Smooth muscle cell (in vitro differentiated cells): ENCODE measurements at regions not wholly inside any gene's neighbourhood (a gene's known extent, or its start where the extent isn't known, plus 50 kb on each side); places are given as distances from the start of the nearest gene placed in this dataset.
"Not testable (repeated sequence)": the region's sequence is repeated elsewhere in the genome, so short reads cannot be mapped to it uniquely, and the experiment has no call there.

Source experiments
- DNase-seq: peaks from one replicate; lab custom pipeline; 2025; ENCODE audit not compliant: unreplicated experiment; lab: John Stamatoyannopoulos, UW
- H2AFZ ChIP-seq: fragments of 200-600 bp; sonication (generic); 2 replicates; pipeline ENCODE4 v1.6.0; 2016; ENCODE audit warnings: antibody characterized with exemption, low read depth, mild to moderate bottlenecking
- H3F3A ChIP-seq: fragments of 200-600 bp; sonication (generic); 2 replicates; pipeline ENCODE4 v1.6.0; 2017; ENCODE audit warnings: antibody characterized with exemption, low read depth
- H3K27ac ChIP-seq: fragments of 200-600 bp; sonication (generic); 2 replicates; pipeline ENCODE4 v1.5.1; 2016; ENCODE audit warnings: low read depth, mild to moderate bottlenecking
- H3K27me3 ChIP-seq: fragments of 200-600 bp; sonication (generic); 2 replicates; pipeline ENCODE4 v1.6.1; 2016; ENCODE audit warnings: low read depth, mild to moderate bottlenecking
- H3K36me3 ChIP-seq: fragments of 200-600 bp; sonication (generic); 2 replicates; pipeline ENCODE4 v1.5.1; 2016; ENCODE audit warnings: low read depth
- H3K4me1 ChIP-seq: fragments of 200-600 bp; sonication (generic); 2 replicates; pipeline ENCODE4 v1.5.1; 2016; ENCODE audit warnings: low read depth
- H3K4me2 ChIP-seq: fragments of 200-600 bp; sonication (generic); 2 replicates; pipeline ENCODE4 v1.6.0; 2016; ENCODE audit warnings: mild to moderate bottlenecking
- H3K4me3 ChIP-seq: fragments of 200-600 bp; sonication (generic); 2 replicates; pipeline ENCODE4 v1.5.1; 2016; ENCODE audit warnings: mild to moderate bottlenecking
- H3K79me2 ChIP-seq: fragments of 200-600 bp; sonication (generic); 2 replicates; pipeline ENCODE4 v1.6.0; 2016; ENCODE audit warnings: low read depth, mild to moderate bottlenecking
- H3K9ac ChIP-seq: fragments of 200-600 bp; sonication (generic); 2 replicates; pipeline ENCODE4 v1.6.0; 2016; ENCODE audit warnings: low read depth
- H3K9me3 ChIP-seq: fragments of 200-600 bp; sonication (generic); replicated peaks from 2 replicates; pipeline ENCODE4 v1.5.1; 2016; ENCODE audit warnings: low read depth
- H4K20me1 ChIP-seq: fragments of 200-600 bp; sonication (generic); 2 replicates; pipeline ENCODE4 v1.6.0; 2016; ENCODE audit warnings: low read depth
- CTCF ChIP-seq: fragments of 200-600 bp; sonication (generic); IDR thresholded peaks from 2 replicates; pipeline ENCODE4 v1.5.1; 2017; ENCODE audit warnings: borderline replicate concordance, mild to moderate bottlenecking, antibody characterized with exemption; ENCODE audit not compliant: insufficient read depth, poor library complexity, severe bottlenecking
- WGBS: methylation state at CpG from one replicate; pipeline ENCODE4 v1.1.7; 2016; ENCODE audit warnings: low lambda C conversion rate; 5-methylcytosine and 5-hydroxymethylcytosine counted together

- H2AFZ ChIP-seq, H3K9ac ChIP-seq, H3K4me3 ChIP-seq, H4K20me1 ChIP-seq, H3F3A ChIP-seq, H3K79me2 ChIP-seq, H3K36me3 ChIP-seq, H3K4me2 ChIP-seq, H3K4me1 ChIP-seq, H3K27ac ChIP-seq, H3K27me3 ChIP-seq, DNase-seq, H3K9me3 ChIP-seq: not testable (repeated sequence)
- WGBS = 73% methylated on average over 4 of the region's 4 CpGs
These were observed 52.7 kb upstream of the FOXO6 start for GRCh38 chr1:41308520-41308919.

GRCh38 chr1:41305576-41306363, 55.5 kb upstream of the FOXO6 start:
- Histone ChIP-seq H3K4me3 (no peak overlapping the region), H2AFZ (no peak overlapping the region), H3K4me1 (no peaks in the 10 kb centered on the region), H3K9me3 (peaks cover 3% of the 10 kb centered on the region), H3K9ac (no peak overlapping the region), H3K4me2 (no peak overlapping the region), H3K27me3 (no peaks in the 10 kb centered on the region), H3F3A (no peaks in the 10 kb centered on the region), H3K79me2 (no peaks in the 10 kb centered on the region), H4K20me1 (no peaks in the 10 kb centered on the region), H3K27ac (no peak overlapping the region), H3K36me3 (no peaks in the 10 kb centered on the region)
- WGBS = 68% methylated on average over 6 of the region's 6 CpGs
- DNase-seq = no peak
- TF ChIP-seq CTCF = no peak

GRCh38 chr1:41296506-41296905, 54.4 kb upstream of the SCMH1 start:
- Histone ChIP-seq H3K36me3 (no peaks in the 10 kb centered on the region), H3K9ac (no peak overlapping the region)
- TF ChIP-seq CTCF = no peak

GRCh38 chr1:41294216-41294615, 52.1 kb upstream of the SCMH1 start:
- Histone ChIP-seq H3K27me3 (peaks cover 47% of the 10 kb centered on the region), H3K27ac (no peak overlapping the region), H3F3A (no peaks in the 10 kb centered on the region), H3K9me3 (no peaks in the 10 kb centered on the region), H3K4me3 (no peak overlapping the region), H3K4me2 (no peak overlapping the region), H3K9ac (no peak overlapping the region), H3K36me3 (no peaks in the 10 kb centered on the region), H3K79me2 (no peaks in the 10 kb centered on the region), H3K4me1 (no peaks in the 10 kb centered on the region), H4K20me1 (no peaks in the 10 kb centered on the region), H2AFZ (no peak overlapping the region)
- TF ChIP-seq CTCF = no peak
- WGBS = 66% methylated on average over 3 of the region's 3 CpGs
- DNase-seq = no peak

More at GRCh38 chr1:41296506-41296905, 54.4 kb upstream of the SCMH1 start:
- Histone ChIP-seq H3K27me3 (peaks cover 25% of the 10 kb centered on the region), H3F3A (no peaks in the 10 kb centered on the region), H3K27ac (no peak overlapping the region), H3K4me1 (no peaks in the 10 kb centered on the region), H3K4me3 (no peak overlapping the region), H3K79me2 (no peaks in the 10 kb centered on the region), H2AFZ (no peak overlapping the region), H4K20me1 (no peaks in the 10 kb centered on the region), H3K9me3 (no peaks in the 10 kb centered on the region), H3K4me2 (no peak overlapping the region)
- no peak for DNase-seq
- 96% methylated on average over 3 of the region's 3 CpGs for WGBS
